GM23338 (cell line): ENCODE measurements at regions not wholly inside any gene's neighbourhood (a gene's known extent, or its start where the extent isn't known, plus 50 kb on each side); places are given as distances from the start of the nearest gene placed in this dataset.

Experiments used
- ATAC-seq: fragments of 200-7000 bp; cut with Tn5 transposase; 3 replicates; pipeline ENCODE4 v1.9.1; 2020
- DNase-seq: peaks from one replicate; pipeline ENCODE4 v3.0.0-alpha.2; 2015; ENCODE audit warnings: low spot score
- H2AFZ ChIP-seq: fragments of 200-600 bp; sonication (generic); 2 replicates; pipeline ENCODE4 v1.8.0; 2016; ENCODE audit warnings: antibody characterized with exemption, mild to moderate bottlenecking, moderate library complexity
- H3F3A ChIP-seq: fragments of 200-600 bp; sonication (generic); replicated peaks from 2 replicates; pipeline ENCODE4 v1.8.0; 2017; ENCODE audit warnings: antibody characterized with exemption, mixed run types, low read depth
- H3K27ac ChIP-seq: fragments of 200-600 bp; sonication (generic); 2 replicates; pipeline ENCODE4 v1.6.1; 2016; ENCODE audit warnings: low read depth
- H3K27me3 ChIP-seq: fragments of 200-600 bp; sonication (generic); 2 replicates; pipeline ENCODE4 v1.8.0; 2016; ENCODE audit warnings: mild to moderate bottlenecking, mixed run types, moderate library complexity; ENCODE audit not compliant: insufficient read depth
- H3K36me3 ChIP-seq: fragments of 200-600 bp; sonication (generic); 2 replicates; pipeline ENCODE4 v1.8.0; 2016; ENCODE audit warnings: mild to moderate bottlenecking; ENCODE audit not compliant: insufficient read depth
- H3K4me1 ChIP-seq: fragments of 200-600 bp; sonication (generic); 2 replicates; pipeline ENCODE4 v1.8.0; 2016; ENCODE audit warnings: mild to moderate bottlenecking, moderate library complexity; ENCODE audit not compliant: insufficient read depth
- H3K4me2 ChIP-seq: fragments of 200-600 bp; sonication (generic); 2 replicates; pipeline ENCODE4 v1.7.1; 2017; ENCODE audit warnings: mixed run types
- H3K4me3 ChIP-seq: fragments of 200-600 bp; sonication (generic); 2 replicates; pipeline ENCODE4 v1.6.1; 2016; ENCODE audit warnings: mixed run types
- H3K79me2 ChIP-seq: fragments of 200-600 bp; sonication (generic); replicated peaks from 2 replicates; pipeline ENCODE4 v1.8.0; 2017; ENCODE audit warnings: mild to moderate bottlenecking; ENCODE audit not compliant: insufficient read depth
- H3K9me2 ChIP-seq: fragments of 200-600 bp; sonication (generic); 2 replicates; pipeline ENCODE4 v1.8.0; 2017; ENCODE audit not compliant: insufficient read depth
- H4K20me1 ChIP-seq: fragments of 200-600 bp; sonication (generic); replicated peaks from 2 replicates; pipeline ENCODE4 v1.8.0; 2017; ENCODE audit warnings: mild to moderate bottlenecking; ENCODE audit not compliant: insufficient read depth
- H3K27ac Mint-ChIP-seq: 2 replicates; pipeline ENCODE4 v1.8.0; 2020; ENCODE audit warnings: inconsistent platforms, mild to moderate bottlenecking, moderate library complexity, mixed read lengths
- H3K27me3 Mint-ChIP-seq: 3 replicates; pipeline ENCODE4 v1.8.0; 2022; ENCODE audit warnings: low read depth, mild to moderate bottlenecking, moderate library complexity, mixed read lengths, inconsistent platforms; ENCODE audit not compliant: insufficient read depth, poor library complexity
- H3K36me3 Mint-ChIP-seq: 3 replicates; pipeline ENCODE4 v1.8.0; 2021; ENCODE audit warnings: low read depth, mild to moderate bottlenecking, inconsistent platforms, moderate library complexity, mixed read lengths
- H3K4me1 Mint-ChIP-seq: 3 replicates; pipeline ENCODE4 v1.8.0; 2020; ENCODE audit warnings: mild to moderate bottlenecking, inconsistent platforms, mixed read lengths
- H3K4me3 Mint-ChIP-seq: 3 replicates; pipeline ENCODE4 v1.8.0; 2021; ENCODE audit warnings: moderate library complexity, mild to moderate bottlenecking, inconsistent platforms, mixed read lengths
- H3K9me3 Mint-ChIP-seq: 3 replicates; pipeline ENCODE4 v1.8.0; 2020; ENCODE audit warnings: moderate library complexity, mild to moderate bottlenecking, inconsistent platforms, mixed read lengths
- CREB1 ChIP-seq: fragments of 250-450 bp; sonication (Bioruptor Pico); IDR thresholded peaks from 2 replicates; pipeline ENCODE4 v1.5.0; 2020; ENCODE audit warnings: low read depth, mild to moderate bottlenecking, moderate library complexity
- EZH2phosphoT487 ChIP-seq: fragments of 200-600 bp; sonication (generic); IDR thresholded peaks from one replicate; pipeline ENCODE4 v1.8.1; 2018; ENCODE audit warnings: antibody characterized with exemption; ENCODE audit not compliant: unreplicated experiment
- JUNB ChIP-seq: IDR thresholded peaks from one replicate; pipeline ENCODE4 v1.6.1; 2016; ENCODE audit warnings: antibody characterized with exemption; ENCODE audit not compliant: unreplicated experiment
- NANOG ChIP-seq: IDR thresholded peaks from 2 replicates; pipeline ENCODE4 v1.6.1; 2016; ENCODE audit warnings: antibody characterized with exemption, borderline replicate concordance
- POLR2AphosphoS5 ChIP-seq: IDR thresholded peaks from 2 replicates; pipeline ENCODE4 v1.6.1; 2016; ENCODE audit warnings: antibody characterized with exemption, low read depth
- STAT1 ChIP-seq: IDR thresholded peaks from one replicate; pipeline ENCODE4 v1.6.1; 2016; ENCODE audit warnings: antibody characterized with exemption; ENCODE audit not compliant: unreplicated experiment
- ZNF114 ChIP-seq: fragments of 250-450 bp; sonication (Bioruptor Pico); IDR thresholded peaks from 2 replicates; pipeline ENCODE4 v1.5.0; 2020; ENCODE audit warnings: mild to moderate bottlenecking, moderate library complexity
- TF ChIP-seq, protein P1 (sequence below): fragments of 250-450 bp; sonication (Bioruptor Pico); IDR thresholded peaks from 2 replicates; pipeline ENCODE4 v1.5.0; 2020; ENCODE audit warnings: mild to moderate bottlenecking, moderate library complexity
- TF ChIP-seq, protein P2 (sequence below): IDR thresholded peaks from one replicate; pipeline ENCODE4 v1.6.1; 2018; ENCODE audit warnings: antibody characterized with exemption; ENCODE audit not compliant: unreplicated experiment
- TF ChIP-seq, protein P3 (sequence below): IDR thresholded peaks from 2 replicates; pipeline ENCODE4 v1.6.1; 2016; ENCODE audit warnings: antibody characterized with exemption

GRCh38 chr3:69607466-69608305 lies 131.6 kb upstream of the MITF start:
- Mint-ChIP-seq H3K36me3 (0 out of 3 replicates have a peak, but pooled peaks cover 3% of the 10 kb centered on the region), H3K27me3 (peaks cover 2% of the 10 kb centered on the region), H3K4me1 (peaks cover 6% of the 10 kb centered on the region; the same call in 1 of the 3 replicates), H3K27ac (no peak overlapping the region), H3K4me3 (no peak overlapping the region), H3K9me3 (peaks cover 9% of the 10 kb centered on the region; the same call in 1 of the 3 replicates)
- H2AFZ ChIP-seq = no peak overlapping the region
- H3K9me2 ChIP-seq = no peaks in the 10 kb centered on the region; the same call in 1 of the 2 replicates
- no peaks in the 10 kb centered on the region for H3K36me3 ChIP-seq
- no peaks in the 10 kb centered on the region for H3K27me3 ChIP-seq
- ATAC-seq (no peak), DNase-seq (no peak)
- no peaks in the 10 kb centered on the region for H3K79me2 ChIP-seq
- H4K20me1 ChIP-seq = no peaks in the 10 kb centered on the region
- H3K4me2 ChIP-seq = no peak overlapping the region
- H3F3A ChIP-seq = no peaks in the 10 kb centered on the region
- no peak overlapping the region for H3K27ac ChIP-seq
- no peak overlapping the region for H3K4me3 ChIP-seq
- H3K4me1 ChIP-seq = no peaks in the 10 kb centered on the region
- no peak for TF ChIP-seq JUNB
- TF ChIP-seq, protein P1, sequence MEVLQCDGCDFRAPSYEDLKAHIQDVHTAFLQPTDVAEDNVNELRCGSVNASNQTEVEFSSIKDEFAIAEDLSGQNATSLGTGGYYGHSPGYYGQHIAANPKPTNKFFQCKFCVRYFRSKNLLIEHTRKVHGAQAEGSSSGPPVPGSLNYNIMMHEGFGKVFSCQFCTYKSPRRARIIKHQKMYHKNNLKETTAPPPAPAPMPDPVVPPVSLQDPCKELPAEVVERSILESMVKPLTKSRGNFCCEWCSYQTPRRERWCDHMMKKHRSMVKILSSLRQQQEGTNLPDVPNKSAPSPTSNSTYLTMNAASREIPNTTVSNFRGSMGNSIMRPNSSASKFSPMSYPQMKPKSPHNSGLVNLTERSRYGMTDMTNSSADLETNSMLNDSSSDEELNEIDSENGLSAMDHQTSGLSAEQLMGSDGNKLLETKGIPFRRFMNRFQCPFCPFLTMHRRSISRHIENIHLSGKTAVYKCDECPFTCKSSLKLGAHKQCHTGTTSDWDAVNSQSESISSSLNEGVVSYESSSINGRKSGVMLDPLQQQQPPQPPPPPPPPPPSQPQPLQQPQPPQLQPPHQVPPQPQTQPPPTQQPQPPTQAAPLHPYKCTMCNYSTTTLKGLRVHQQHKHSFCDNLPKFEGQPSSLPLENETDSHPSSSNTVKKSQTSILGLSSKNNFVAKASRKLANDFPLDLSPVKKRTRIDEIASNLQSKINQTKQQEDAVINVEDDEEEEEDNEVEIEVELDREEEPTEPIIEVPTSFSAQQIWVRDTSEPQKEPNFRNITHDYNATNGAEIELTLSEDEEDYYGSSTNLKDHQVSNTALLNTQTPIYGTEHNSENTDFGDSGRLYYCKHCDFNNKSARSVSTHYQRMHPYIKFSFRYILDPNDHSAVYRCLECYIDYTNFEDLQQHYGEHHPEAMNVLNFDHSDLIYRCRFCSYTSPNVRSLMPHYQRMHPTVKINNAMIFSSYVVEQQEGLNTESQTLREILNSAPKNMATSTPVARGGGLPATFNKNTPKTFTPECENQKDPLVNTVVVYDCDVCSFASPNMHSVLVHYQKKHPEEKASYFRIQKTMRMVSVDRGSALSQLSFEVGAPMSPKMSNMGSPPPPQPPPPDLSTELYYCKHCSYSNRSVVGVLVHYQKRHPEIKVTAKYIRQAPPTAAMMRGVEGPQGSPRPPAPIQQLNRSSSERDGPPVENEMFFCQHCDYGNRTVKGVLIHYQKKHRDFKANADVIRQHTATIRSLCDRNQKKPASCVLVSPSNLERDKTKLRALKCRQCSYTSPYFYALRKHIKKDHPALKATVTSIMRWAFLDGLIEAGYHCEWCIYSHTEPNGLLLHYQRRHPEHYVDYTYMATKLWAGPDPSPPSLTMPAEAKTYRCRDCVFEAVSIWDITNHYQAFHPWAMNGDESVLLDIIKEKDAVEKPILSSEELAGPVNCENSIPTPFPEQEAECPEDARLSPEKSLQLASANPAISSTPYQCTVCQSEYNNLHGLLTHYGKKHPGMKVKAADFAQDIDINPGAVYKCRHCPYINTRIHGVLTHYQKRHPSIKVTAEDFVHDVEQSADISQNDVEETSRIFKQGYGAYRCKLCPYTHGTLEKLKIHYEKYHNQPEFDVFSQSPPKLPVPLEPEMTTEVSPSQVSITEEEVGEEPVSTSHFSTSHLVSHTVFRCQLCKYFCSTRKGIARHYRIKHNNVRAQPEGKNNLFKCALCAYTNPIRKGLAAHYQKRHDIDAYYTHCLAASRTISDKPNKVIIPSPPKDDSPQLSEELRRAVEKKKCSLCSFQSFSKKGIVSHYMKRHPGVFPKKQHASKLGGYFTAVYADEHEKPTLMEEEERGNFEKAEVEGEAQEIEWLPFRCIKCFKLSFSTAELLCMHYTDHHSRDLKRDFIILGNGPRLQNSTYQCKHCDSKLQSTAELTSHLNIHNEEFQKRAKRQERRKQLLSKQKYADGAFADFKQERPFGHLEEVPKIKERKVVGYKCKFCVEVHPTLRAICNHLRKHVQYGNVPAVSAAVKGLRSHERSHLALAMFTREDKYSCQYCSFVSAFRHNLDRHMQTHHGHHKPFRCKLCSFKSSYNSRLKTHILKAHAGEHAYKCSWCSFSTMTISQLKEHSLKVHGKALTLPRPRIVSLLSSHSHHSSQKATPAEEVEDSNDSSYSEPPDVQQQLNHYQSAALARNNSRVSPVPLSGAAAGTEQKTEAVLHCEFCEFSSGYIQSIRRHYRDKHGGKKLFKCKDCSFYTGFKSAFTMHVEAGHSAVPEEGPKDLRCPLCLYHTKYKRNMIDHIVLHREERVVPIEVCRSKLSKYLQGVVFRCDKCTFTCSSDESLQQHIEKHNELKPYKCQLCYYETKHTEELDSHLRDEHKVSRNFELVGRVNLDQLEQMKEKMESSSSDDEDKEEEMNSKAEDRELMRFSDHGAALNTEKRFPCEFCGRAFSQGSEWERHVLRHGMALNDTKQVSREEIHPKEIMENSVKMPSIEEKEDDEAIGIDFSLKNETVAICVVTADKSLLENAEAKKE (CRISPR knock-in tag) = no peak
- TF ChIP-seq EZH2phosphoT487 = no peak
- no peak for TF ChIP-seq POLR2AphosphoS5
- no peak for TF ChIP-seq ZNF114 (CRISPR knock-in tag)
- TF ChIP-seq, protein P2, sequence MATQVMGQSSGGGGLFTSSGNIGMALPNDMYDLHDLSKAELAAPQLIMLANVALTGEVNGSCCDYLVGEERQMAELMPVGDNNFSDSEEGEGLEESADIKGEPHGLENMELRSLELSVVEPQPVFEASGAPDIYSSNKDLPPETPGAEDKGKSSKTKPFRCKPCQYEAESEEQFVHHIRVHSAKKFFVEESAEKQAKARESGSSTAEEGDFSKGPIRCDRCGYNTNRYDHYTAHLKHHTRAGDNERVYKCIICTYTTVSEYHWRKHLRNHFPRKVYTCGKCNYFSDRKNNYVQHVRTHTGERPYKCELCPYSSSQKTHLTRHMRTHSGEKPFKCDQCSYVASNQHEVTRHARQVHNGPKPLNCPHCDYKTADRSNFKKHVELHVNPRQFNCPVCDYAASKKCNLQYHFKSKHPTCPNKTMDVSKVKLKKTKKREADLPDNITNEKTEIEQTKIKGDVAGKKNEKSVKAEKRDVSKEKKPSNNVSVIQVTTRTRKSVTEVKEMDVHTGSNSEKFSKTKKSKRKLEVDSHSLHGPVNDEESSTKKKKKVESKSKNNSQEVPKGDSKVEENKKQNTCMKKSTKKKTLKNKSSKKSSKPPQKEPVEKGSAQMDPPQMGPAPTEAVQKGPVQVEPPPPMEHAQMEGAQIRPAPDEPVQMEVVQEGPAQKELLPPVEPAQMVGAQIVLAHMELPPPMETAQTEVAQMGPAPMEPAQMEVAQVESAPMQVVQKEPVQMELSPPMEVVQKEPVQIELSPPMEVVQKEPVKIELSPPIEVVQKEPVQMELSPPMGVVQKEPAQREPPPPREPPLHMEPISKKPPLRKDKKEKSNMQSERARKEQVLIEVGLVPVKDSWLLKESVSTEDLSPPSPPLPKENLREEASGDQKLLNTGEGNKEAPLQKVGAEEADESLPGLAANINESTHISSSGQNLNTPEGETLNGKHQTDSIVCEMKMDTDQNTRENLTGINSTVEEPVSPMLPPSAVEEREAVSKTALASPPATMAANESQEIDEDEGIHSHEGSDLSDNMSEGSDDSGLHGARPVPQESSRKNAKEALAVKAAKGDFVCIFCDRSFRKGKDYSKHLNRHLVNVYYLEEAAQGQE = no peak
- TF ChIP-seq NANOG = no peak
- no peak for TF ChIP-seq STAT1
- no peak for TF ChIP-seq CREB1
- TF ChIP-seq, protein P3, sequence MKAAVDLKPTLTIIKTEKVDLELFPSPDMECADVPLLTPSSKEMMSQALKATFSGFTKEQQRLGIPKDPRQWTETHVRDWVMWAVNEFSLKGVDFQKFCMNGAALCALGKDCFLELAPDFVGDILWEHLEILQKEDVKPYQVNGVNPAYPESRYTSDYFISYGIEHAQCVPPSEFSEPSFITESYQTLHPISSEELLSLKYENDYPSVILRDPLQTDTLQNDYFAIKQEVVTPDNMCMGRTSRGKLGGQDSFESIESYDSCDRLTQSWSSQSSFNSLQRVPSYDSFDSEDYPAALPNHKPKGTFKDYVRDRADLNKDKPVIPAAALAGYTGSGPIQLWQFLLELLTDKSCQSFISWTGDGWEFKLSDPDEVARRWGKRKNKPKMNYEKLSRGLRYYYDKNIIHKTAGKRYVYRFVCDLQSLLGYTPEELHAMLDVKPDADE = no peak
